HAP-1 (cell line): ENCODE measurements at regions not wholly inside any gene's neighbourhood (a gene's known extent, or its start where the extent isn't known, plus 50 kb on each side); places are given as distances from the start of the nearest gene placed in this dataset.
"Not testable (repeated sequence)": the region's sequence is repeated elsewhere in the genome, so short reads cannot be mapped to it uniquely, and the experiment has no call there.

Source experiments
- DNase-seq, 2 experiments: peaks; one replicate each; pipeline ENCODE4 v3.0.0-alpha.2; 2016 to 2020; ENCODE audit warnings: low spot score in 2 of 2
- H3K27me3 ChIP-seq: fragments of 250-450 bp; sonication (Bioruptor Pico); 2 replicates; pipeline ENCODE4 v1.5.1; 2020; ENCODE audit warnings: low read depth, mild to moderate bottlenecking, moderate library complexity
- H3K36me3 ChIP-seq: fragments of 250-450 bp; sonication (Bioruptor Pico); replicated peaks from 2 replicates; pipeline ENCODE4 v1.5.1; 2020; ENCODE audit warnings: mild to moderate bottlenecking
- H3K4me1 ChIP-seq: fragments of 250-450 bp; sonication (Bioruptor Pico); 2 replicates; pipeline ENCODE4 v1.5.1; 2020; ENCODE audit warnings: mild to moderate bottlenecking
- H3K4me3 ChIP-seq: fragments of 250-450 bp; sonication (Bioruptor Pico); 2 replicates; pipeline ENCODE4 v1.5.1; 2020; ENCODE audit warnings: mild to moderate bottlenecking, moderate library complexity
- H3K9me3 ChIP-seq: fragments of 250-450 bp; sonication (Bioruptor Pico); 2 replicates; pipeline ENCODE4 v1.5.1; 2020; ENCODE audit warnings: mild to moderate bottlenecking, moderate library complexity
- in situ Hi-C: fragments of 300-500 bp; cut with MboI; formaldehyde crosslinking; loops from 3 replicates; pipeline ENCODE4 v1.14.3; 2020; ENCODE audit warnings: low sequenced_read_pairs, inconsistent platforms, mixed read lengths

GRCh38 chr2:85969367-85969766 is 80.6 kb upstream of the ST3GAL5 start:
- H3K4me1 ChIP-seq, H3K27me3 ChIP-seq, H3K36me3 ChIP-seq, H3K4me3 ChIP-seq, H3K9me3 ChIP-seq, in situ Hi-C loops, DNase-seq: not testable (repeated sequence)

- H3K9me3 ChIP-seq, H3K4me3 ChIP-seq, DNase-seq, H3K27me3 ChIP-seq, H3K36me3 ChIP-seq, in situ Hi-C loops, H3K4me1 ChIP-seq: not testable (repeated sequence)
Observed at GRCh38 chr2:85965770-85966169, 77.0 kb upstream of the ST3GAL5 start.

GRCh38 chr2:85963747-85964418 is 75.1 kb upstream of the ST3GAL5 start:
- in situ Hi-C loops, H3K9me3 ChIP-seq, DNase-seq, H3K27me3 ChIP-seq, H3K4me1 ChIP-seq, H3K4me3 ChIP-seq, H3K36me3 ChIP-seq: not testable (repeated sequence)

GRCh38 chr2:85963068-85963467 is 74.3 kb upstream of the ST3GAL5 start:
- Histone ChIP-seq H3K4me1 (no peaks in the 10 kb centered on the region), H3K27me3 (no peaks in the 10 kb centered on the region), H3K36me3 (no peaks in the 10 kb centered on the region), H3K4me3 (no peak overlapping the region), H3K9me3 (peaks cover 6% of the 10 kb centered on the region)
- DNase-seq, result no peak
- in situ Hi-C loops, result no loop called here

- Histone ChIP-seq H3K4me1 (peaks cover 2% of the 10 kb centered on the region; the same call in 1 of the 2 replicates), H3K36me3 (no peaks in the 10 kb centered on the region), H3K9me3 (peaks cover 6% of the 10 kb centered on the region), H3K27me3 (no peaks in the 10 kb centered on the region), H3K4me3 (no peak overlapping the region)
- DNase-seq, result no peak
- in situ Hi-C loops, result no loop called here
Observed at GRCh38 chr2:85961754-85962153, 73.0 kb upstream of the ST3GAL5 start.

GRCh38 chr2:85961053-85961452 is 72.3 kb upstream of the ST3GAL5 start:
- DNase-seq, result no peak
- Histone ChIP-seq H3K36me3 (no peaks in the 10 kb centered on the region), H3K9me3 (peaks cover 6% of the 10 kb centered on the region), H3K4me1 (peaks cover 8% of the 10 kb centered on the region), H3K4me3 (no peak overlapping the region), H3K27me3 (no peaks in the 10 kb centered on the region)
- in situ Hi-C loops, result no loop called here

GRCh38 chr2:85959826-85960225 is 71.0 kb upstream of the ST3GAL5 start:
- in situ Hi-C loops, result no loop called here
- no peaks in the 10 kb centered on the region for H3K27me3 ChIP-seq
- no peak for DNase-seq
- peaks cover 8% of the 10 kb centered on the region for H3K4me1 ChIP-seq
- no peak overlapping the region for H3K4me3 ChIP-seq
- H3K36me3 ChIP-seq, result no peaks in the 10 kb centered on the region
- H3K9me3 ChIP-seq, result peaks cover 6% of the 10 kb centered on the region

- in situ Hi-C loops, result no loop called here
- Histone ChIP-seq H3K27me3 (no peaks in the 10 kb centered on the region), H3K4me1 (peaks cover 8% of the 10 kb centered on the region), H3K4me3 (no peak overlapping the region), H3K36me3 (no peaks in the 10 kb centered on the region), H3K9me3 (peaks cover 6% of the 10 kb centered on the region)
- no peak for DNase-seq
Observed at GRCh38 chr2:85959185-85959584, 70.4 kb upstream of the ST3GAL5 start.

- no peak for DNase-seq
- Histone ChIP-seq H3K9me3 (peaks cover 6% of the 10 kb centered on the region), H3K36me3 (no peaks in the 10 kb centered on the region), H3K4me1 (peaks cover 8% of the 10 kb centered on the region), H3K4me3 (no peak overlapping the region), H3K27me3 (no peaks in the 10 kb centered on the region)
- in situ Hi-C loops, result no loop called here
Observed at GRCh38 chr2:85958731-85959130, 69.9 kb upstream of the ST3GAL5 start.

GRCh38 chr2:85957256-85957655 is 68.5 kb upstream of the ST3GAL5 start:
- H3K27me3 ChIP-seq, result no peaks in the 10 kb centered on the region
- in situ Hi-C loops, result no loop called here
- peaks cover 8% of the 10 kb centered on the region for H3K4me1 ChIP-seq
- H3K9me3 ChIP-seq, result peaks cover 6% of the 10 kb centered on the region; the same call in 1 of the 2 replicates
- H3K36me3 ChIP-seq, result no peaks in the 10 kb centered on the region
- DNase-seq, result no peak
- no peak overlapping the region for H3K4me3 ChIP-seq

GRCh38 chr2:85956646-85957039 is 67.9 kb upstream of the ST3GAL5 start:
- DNase-seq, result peak; percentile 14 to 21
- Histone ChIP-seq H3K4me3 (no peak overlapping the region), H3K36me3 (no peaks in the 10 kb centered on the region), H3K4me1 (peaks cover 8% of the 10 kb centered on the region), H3K9me3 (peaks cover 6% of the 10 kb centered on the region; the same call in 1 of the 2 replicates), H3K27me3 (no peaks in the 10 kb centered on the region)
- in situ Hi-C loops, result no loop called here

- no peaks in the 10 kb centered on the region for H3K27me3 ChIP-seq
- H3K9me3 ChIP-seq, result no peaks in the 10 kb centered on the region
- H3K4me3 ChIP-seq, result no peak overlapping the region
- in situ Hi-C loops, result no loop called here
- DNase-seq, result no peak
- H3K36me3 ChIP-seq, result no peaks in the 10 kb centered on the region
- H3K4me1 ChIP-seq, result peaks cover 8% of the 10 kb centered on the region
Observed at GRCh38 chr2:85954590-85955458, 66.0 kb upstream of the ST3GAL5 start.

GRCh38 chr2:85954192-85954589 is 65.4 kb upstream of the ST3GAL5 start:
- Histone ChIP-seq H3K4me3 (no peak overlapping the region), H3K4me1 (peaks cover 8% of the 10 kb centered on the region), H3K36me3 (no peaks in the 10 kb centered on the region), H3K27me3 (no peaks in the 10 kb centered on the region), H3K9me3 (no peaks in the 10 kb centered on the region)
- in situ Hi-C loops, result no loop called here
- no peak for DNase-seq

GRCh38 chr2:85953476-85953875 is 64.7 kb upstream of the ST3GAL5 start:
- no peaks in the 10 kb centered on the region for H3K27me3 ChIP-seq
- in situ Hi-C loops, result no loop called here
- DNase-seq, result no peak
- H3K36me3 ChIP-seq, result no peaks in the 10 kb centered on the region
- H3K4me3 ChIP-seq, result no peak overlapping the region
- H3K4me1 ChIP-seq, result peaks cover 8% of the 10 kb centered on the region
- H3K9me3 ChIP-seq, result no peaks in the 10 kb centered on the region
